Liver (tissue), 8 donors: ENCODE measurements at regions not wholly inside any gene's neighbourhood (a gene's known extent, or its start where the extent isn't known, plus 50 kb on each side); places are given as distances from the start of the nearest gene placed in this dataset.

Experiments used
- DNase-seq: peaks from one replicate; pipeline ENCODE4 v3.0.0-alpha.2; 2017; ENCODE audit warnings: low spot score
- H3K27ac ChIP-seq, 2 donors: one replicate each; pipeline ENCODE4 v1.7.0; 2013; ENCODE audit warnings: inconsistent platforms in 2 of 2, low read length in 2 of 2, control low read depth in 1 of 2, low read depth in 1 of 2, mild to moderate bottlenecking in 1 of 2
- H3K27me3 ChIP-seq, 4 donors: one replicate each; pipeline versions ENCODE4 v1.6.1 to v1.7.0; 2013; ENCODE audit warnings: low read length in 3 of 4, inconsistent platforms in 1 of 4, mild to moderate bottlenecking in 1 of 4, moderate library complexity in 1 of 4; ENCODE audit not compliant: control insufficient read depth in 4 of 4, insufficient read depth in 4 of 4
- H3K36me3 ChIP-seq, 4 donors: one replicate each; pipeline versions ENCODE4 v1.6.1 to v1.7.0; 2013; ENCODE audit warnings: low read length in 3 of 4, mild to moderate bottlenecking in 3 of 4, low read depth in 1 of 4, moderate library complexity in 1 of 4; ENCODE audit not compliant: control insufficient read depth in 4 of 4, insufficient read depth in 3 of 4
- H3K4me1 ChIP-seq, 4 donors: one replicate each; pipeline versions ENCODE4 v1.6.1 to v1.7.0; 2013; ENCODE audit warnings: low read length in 3 of 4, mild to moderate bottlenecking in 3 of 4, moderate library complexity in 1 of 4; ENCODE audit not compliant: control insufficient read depth in 4 of 4, insufficient read depth in 4 of 4
- H3K4me3 ChIP-seq, 3 donors: one replicate each; pipeline versions ENCODE4 v1.6.1 to v1.7.0; 2013; ENCODE audit warnings: low read length in 3 of 3, control low read depth in 1 of 3, low read depth in 1 of 3, mild to moderate bottlenecking in 1 of 3
- H3K9ac ChIP-seq, 2 donors: one replicate each; pipeline ENCODE4 v1.7.0; 2013; ENCODE audit warnings: low read length in 2 of 2, mild to moderate bottlenecking in 2 of 2, moderate library complexity in 2 of 2, control low read depth in 1 of 2, low read depth in 1 of 2
- H3K9me3 ChIP-seq, 4 donors: one replicate each; pipeline versions ENCODE4 v1.6.1 to v1.7.0; 2013; ENCODE audit warnings: low read length in 3 of 4; ENCODE audit not compliant: control insufficient read depth in 4 of 4
- ATF3 ChIP-seq: IDR thresholded peaks from 2 replicates; pipeline ENCODE4 v1.6.1; 2016; ENCODE audit warnings: antibody characterized with exemption
- CTCF ChIP-seq: fragments of 150-350 bp; IDR thresholded peaks from 2 replicates; pipeline ENCODE4 v1.5.1; 2017; ENCODE audit warnings: improper control_type of control experiment, low read depth, low read length; ENCODE audit not compliant: missing input control
- EGR1 ChIP-seq, 2 donors: IDR thresholded peaks; 2 replicates each; pipeline ENCODE4 v1.6.1; 2016 to 2018; ENCODE audit warnings: antibody characterized with exemption in 2 of 2, low read depth in 2 of 2
- FOXA1 ChIP-seq: IDR thresholded peaks from 2 replicates; pipeline ENCODE4 v1.6.1; 2016; ENCODE audit warnings: antibody characterized with exemption
- FOXA2 ChIP-seq: IDR thresholded peaks from 2 replicates; pipeline ENCODE4 v1.6.1; 2016; ENCODE audit warnings: antibody characterized with exemption
- GABPA ChIP-seq, 2 donors: IDR thresholded peaks in 1 of 2; conservative IDR thresholded peaks in 1 of 2; 2 replicates each; pipeline ENCODE4 v1.6.1; 2016; ENCODE audit warnings: antibody characterized with exemption in 2 of 2, mild to moderate bottlenecking in 1 of 2, moderate library complexity in 1 of 2
- HNF4A ChIP-seq, 2 donors: conservative IDR thresholded peaks; 2 replicates each; pipeline ENCODE4 v1.6.1; 2016; ENCODE audit warnings: antibody characterized with exemption in 2 of 2, mild to moderate bottlenecking in 2 of 2
- HNF4G ChIP-seq: IDR thresholded peaks from 2 replicates; pipeline ENCODE4 v1.6.1; 2016; ENCODE audit warnings: antibody characterized with exemption
- JUND ChIP-seq, 2 donors: IDR thresholded peaks; 2 replicates each; pipeline ENCODE4 v1.6.1; 2016; ENCODE audit warnings: antibody characterized with exemption in 2 of 2
- MAX ChIP-seq: IDR thresholded peaks from 2 replicates; pipeline ENCODE4 v1.6.1; 2016; ENCODE audit warnings: antibody characterized with exemption
- NR2F2 ChIP-seq: IDR thresholded peaks from 2 replicates; pipeline ENCODE4 v1.6.1; 2016; ENCODE audit warnings: antibody characterized with exemption
- RAD21 ChIP-seq, 2 donors: IDR thresholded peaks; 2 replicates each; pipeline ENCODE4 v1.6.1; 2016; ENCODE audit warnings: antibody characterized with exemption in 2 of 2, mild to moderate bottlenecking in 2 of 2
- REST ChIP-seq: IDR thresholded peaks from 2 replicates; pipeline ENCODE4 v1.6.1; 2016; ENCODE audit warnings: antibody characterized with exemption, mild to moderate bottlenecking
- RXRA ChIP-seq, 2 donors: IDR thresholded peaks; 2 replicates each; pipeline ENCODE4 v1.6.1; 2017 to 2018; ENCODE audit warnings: antibody characterized with exemption in 2 of 2, mild to moderate bottlenecking in 1 of 2
- SP1 ChIP-seq: IDR thresholded peaks from 2 replicates; pipeline ENCODE4 v1.6.1; 2018; ENCODE audit warnings: antibody characterized with exemption, mild to moderate bottlenecking
- TAF1 ChIP-seq: conservative IDR thresholded peaks from 2 replicates; pipeline ENCODE4 v1.6.1; 2016; ENCODE audit warnings: antibody characterized with exemption, mild to moderate bottlenecking
- YY1 ChIP-seq: IDR thresholded peaks from 2 replicates; pipeline ENCODE4 v1.6.1; 2016; ENCODE audit warnings: antibody characterized with exemption, mild to moderate bottlenecking
- ZBTB33 ChIP-seq: IDR thresholded peaks from 2 replicates; pipeline ENCODE4 v1.6.1; 2016; ENCODE audit warnings: antibody characterized with exemption
- WGBS: extraction: QIAGEN DNeasy Blood & Tissue Kit; methylation state at CpG from one replicate; pipeline ENCODE4 v1.1.7; 2013; 5-methylcytosine and 5-hydroxymethylcytosine counted together
- donor health status: healthy.
- donor health status: healthy.
- donor health status: healthy.
- donor health status: healthy.
- donor health status: healthy.

GRCh38 chr11:134714021-134714656 lies 302.1 kb upstream of the B3GAT1 start:
- Histone ChIP-seq H3K36me3 (no peaks in the 10 kb centered on the region), H3K27me3 (no peaks in the 10 kb centered on the region), H3K4me1 (no peaks in the 10 kb centered on the region), H3K9ac (no peak overlapping the region), H3K4me3 (no peak overlapping the region), H3K27ac (no peak overlapping the region), H3K9me3 (no peaks in the 10 kb centered on the region)
- TF ChIP-seq TAF1, result no peak
- TF ChIP-seq FOXA1, result no peak
- no peak for TF ChIP-seq REST
- no peak for TF ChIP-seq FOXA2
- TF ChIP-seq EGR1 (IDR thresholded peaks at IDR 0.05; ENCODE audit: low read depth in 2 of 2), result no peak
- TF ChIP-seq RAD21 (IDR thresholded peaks at IDR 0.05), result no peak
- TF ChIP-seq JUND (IDR thresholded peaks at IDR 0.05), result no peak
- TF ChIP-seq SP1, result no peak
- no peak for TF ChIP-seq NR2F2
- no peak for TF ChIP-seq ZBTB33
- no peak for TF ChIP-seq GABPA (IDR thresholded peaks at IDR 0.05 in 1 of 2, conservative IDR thresholded peaks at IDR 0.05 in 1 of 2)
- no peak for TF ChIP-seq ATF3
- no peak for TF ChIP-seq YY1
- TF ChIP-seq HNF4G, result no peak
- no peak for TF ChIP-seq RXRA (IDR thresholded peaks at IDR 0.05)
- TF ChIP-seq MAX, result no peak
- TF ChIP-seq HNF4A (conservative IDR thresholded peaks at IDR 0.05), result no peak
- no peak for TF ChIP-seq CTCF
- 74% methylated on average over 10 of the region's 10 CpGs for WGBS
- DNase-seq, result no peak
